ENCODE measurements at regions not wholly inside any gene's neighbourhood (a gene's known extent, or its start where the extent isn't known, plus 50 kb on each side); places are given as distances from the start of the nearest gene placed in this dataset.

DNA sequence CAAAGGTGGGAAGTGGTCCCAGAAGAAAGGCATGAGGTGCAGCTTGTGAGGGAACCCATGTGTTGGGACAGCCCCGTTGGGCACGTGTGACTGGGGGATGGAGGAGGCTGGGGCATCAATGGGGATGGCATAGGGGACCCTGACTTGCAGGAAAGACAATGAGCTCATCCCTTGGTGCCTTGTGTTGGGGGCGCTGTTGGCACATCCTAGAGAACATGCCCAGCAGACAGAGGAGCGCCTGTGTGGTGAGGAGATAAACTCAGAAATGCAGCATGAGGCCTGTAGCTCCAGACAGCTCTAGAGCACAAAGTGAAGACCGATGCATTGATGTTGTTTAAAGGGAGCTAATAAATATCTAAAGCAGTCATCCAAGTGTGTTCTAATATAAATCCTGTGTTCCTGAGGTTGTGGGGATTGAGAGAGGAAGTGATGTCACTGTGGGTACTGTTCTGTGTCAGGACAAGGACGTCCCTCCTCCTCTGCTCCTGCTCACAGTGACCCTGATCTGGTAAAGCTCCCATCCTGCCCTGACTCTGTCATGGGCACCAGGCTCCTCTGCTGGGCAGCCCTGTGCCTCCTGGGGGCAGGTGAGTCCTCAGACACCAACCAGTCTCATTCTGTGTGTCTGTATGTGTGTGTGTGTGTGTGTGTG lies 126.1 kb upstream of the PRSS58 start:
- Histone ChIP-seq H3K9me3 (no peaks in the 10 kb centered on the region), H3K27ac (no peak overlapping the region)

DNA sequence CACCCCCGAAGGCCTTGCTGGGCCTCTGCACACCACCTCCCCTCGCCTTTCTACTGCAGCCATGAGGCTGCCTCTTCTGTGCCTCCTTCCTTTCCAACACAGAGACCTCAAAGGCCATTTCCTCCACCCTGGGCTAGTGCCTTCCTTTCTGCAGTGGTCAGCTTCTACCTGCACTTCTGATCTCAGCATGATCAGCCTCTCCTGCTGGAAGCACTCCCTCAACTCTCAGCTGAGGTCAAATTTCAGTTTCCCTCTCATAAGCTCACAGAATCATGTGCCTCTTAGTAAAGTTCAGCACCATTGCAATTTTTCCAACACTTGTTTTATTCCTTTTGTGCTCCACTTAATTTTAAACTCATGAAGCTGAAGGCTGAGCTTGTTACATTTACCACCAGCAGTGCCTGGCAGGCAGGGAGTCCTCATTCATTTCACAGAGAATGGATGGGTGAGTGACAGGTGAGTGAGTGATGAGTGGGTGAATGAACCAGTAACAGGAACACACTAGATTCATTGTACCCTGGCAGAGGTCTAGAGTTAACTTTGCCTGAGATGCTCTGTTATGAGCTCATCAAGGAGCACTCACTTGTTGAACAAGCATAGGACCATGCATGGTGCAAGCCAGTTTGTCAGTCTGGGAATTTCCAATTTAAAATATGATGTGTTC lies 124.0 kb upstream of the PRSS58 start:
- H3K27me3 ChIP-seq, result no peaks in the 10 kb centered on the region
- intact Hi-C loops (cut with DNase I), result no loop called here
- no peak overlapping the region for H3K27ac ChIP-seq
- TF ChIP-seq, protein P1, sequence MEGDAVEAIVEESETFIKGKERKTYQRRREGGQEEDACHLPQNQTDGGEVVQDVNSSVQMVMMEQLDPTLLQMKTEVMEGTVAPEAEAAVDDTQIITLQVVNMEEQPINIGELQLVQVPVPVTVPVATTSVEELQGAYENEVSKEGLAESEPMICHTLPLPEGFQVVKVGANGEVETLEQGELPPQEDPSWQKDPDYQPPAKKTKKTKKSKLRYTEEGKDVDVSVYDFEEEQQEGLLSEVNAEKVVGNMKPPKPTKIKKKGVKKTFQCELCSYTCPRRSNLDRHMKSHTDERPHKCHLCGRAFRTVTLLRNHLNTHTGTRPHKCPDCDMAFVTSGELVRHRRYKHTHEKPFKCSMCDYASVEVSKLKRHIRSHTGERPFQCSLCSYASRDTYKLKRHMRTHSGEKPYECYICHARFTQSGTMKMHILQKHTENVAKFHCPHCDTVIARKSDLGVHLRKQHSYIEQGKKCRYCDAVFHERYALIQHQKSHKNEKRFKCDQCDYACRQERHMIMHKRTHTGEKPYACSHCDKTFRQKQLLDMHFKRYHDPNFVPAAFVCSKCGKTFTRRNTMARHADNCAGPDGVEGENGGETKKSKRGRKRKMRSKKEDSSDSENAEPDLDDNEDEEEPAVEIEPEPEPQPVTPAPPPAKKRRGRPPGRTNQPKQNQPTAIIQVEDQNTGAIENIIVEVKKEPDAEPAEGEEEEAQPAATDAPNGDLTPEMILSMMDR (IDR thresholded peaks at IDR 0.05), result no peak
- no peak overlapping the region for H3K4me3 ChIP-seq
- DNase-seq (ENCODE audit: low spot score in 2 of 2), result no peak
- H3K36me3 ChIP-seq, result no peaks in the 10 kb centered on the region
- H3K4me1 ChIP-seq, result no peaks in the 10 kb centered on the region
- H3K9me3 ChIP-seq, result no peaks in the 10 kb centered on the region

More for the DNA sequence above, 126.1 kb upstream of the PRSS58 start:
- DNase-seq (ENCODE audit: low spot score in 2 of 2), result no peak
- TF ChIP-seq, protein P1 (IDR thresholded peaks at IDR 0.05), result no peak
- no peaks in the 10 kb centered on the region for H3K27me3 ChIP-seq
- no peak overlapping the region for H3K4me3 ChIP-seq
- intact Hi-C loops (cut with DNase I), result no loop called here
- H3K36me3 ChIP-seq, result no peaks in the 10 kb centered on the region
- no peaks in the 10 kb centered on the region for H3K4me1 ChIP-seq

DNA sequence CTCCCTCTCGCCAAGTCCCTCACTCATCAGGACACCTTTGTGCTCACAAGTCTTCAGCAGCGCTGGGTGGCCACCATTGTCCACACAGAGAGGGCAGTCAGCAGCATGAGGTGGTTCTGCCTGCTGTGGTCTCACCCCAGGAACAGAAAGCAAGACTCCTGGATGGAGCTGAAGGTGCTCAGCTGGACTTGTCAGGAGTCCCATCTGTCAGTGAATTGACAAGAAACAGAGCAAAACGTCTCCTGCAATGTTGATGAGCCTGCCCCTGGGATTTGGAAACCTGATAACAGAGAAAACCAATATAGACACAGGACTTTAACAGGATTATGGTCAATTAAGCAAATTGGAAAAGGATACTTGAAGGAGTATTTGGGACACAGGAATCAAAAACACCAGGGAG lies 122.2 kb upstream of the PRSS58 start:
- TF ChIP-seq, protein P1 (IDR thresholded peaks at IDR 0.05), result no peak
- no peaks in the 10 kb centered on the region for H3K27me3 ChIP-seq
- H3K4me1 ChIP-seq, result no peaks in the 10 kb centered on the region
- no peak for DNase-seq (ENCODE audit: low spot score in 2 of 2)
- no peak overlapping the region for H3K27ac ChIP-seq
- H3K9me3 ChIP-seq, result no peaks in the 10 kb centered on the region
- no peak overlapping the region for H3K4me3 ChIP-seq
- H3K36me3 ChIP-seq, result no peaks in the 10 kb centered on the region
- intact Hi-C loops (cut with DNase I), result no loop called here

DNA sequence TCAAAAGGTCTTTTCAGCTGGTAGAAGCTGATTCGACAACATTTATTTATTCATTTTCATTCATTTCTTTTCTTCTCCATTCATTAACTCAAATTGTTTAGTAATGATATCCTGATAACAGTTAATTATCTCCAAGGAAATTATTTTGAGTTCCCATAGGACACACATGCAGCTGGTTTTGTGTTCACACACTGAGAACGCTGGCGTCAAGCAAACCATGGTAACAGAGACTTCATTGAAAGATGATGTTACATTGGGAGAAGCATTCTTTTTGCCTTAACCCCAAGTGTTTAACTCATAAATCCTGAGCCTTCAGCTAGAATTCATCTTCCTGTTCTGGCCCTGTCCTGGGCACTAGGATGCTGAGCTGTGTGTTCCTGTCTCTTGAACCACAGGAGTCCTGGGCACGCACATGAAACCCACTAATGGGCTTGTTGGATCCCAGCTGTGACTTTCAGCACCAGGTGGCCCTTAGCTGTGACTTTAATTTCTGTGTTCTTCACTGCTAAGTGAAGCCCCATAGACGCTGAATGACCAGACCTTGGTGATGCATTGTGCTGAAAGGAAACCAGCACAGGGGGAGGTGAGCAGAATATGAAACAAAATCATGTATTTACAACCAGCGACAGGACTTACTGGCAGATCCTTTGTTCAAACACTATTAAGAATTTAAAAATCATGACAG lies 121.5 kb upstream of the PRSS58 start:
- TF ChIP-seq, protein P1 (IDR thresholded peaks at IDR 0.05), result no peak
- H3K27ac ChIP-seq, result no peak overlapping the region
- intact Hi-C loops (cut with DNase I), result no loop called here

DNA sequence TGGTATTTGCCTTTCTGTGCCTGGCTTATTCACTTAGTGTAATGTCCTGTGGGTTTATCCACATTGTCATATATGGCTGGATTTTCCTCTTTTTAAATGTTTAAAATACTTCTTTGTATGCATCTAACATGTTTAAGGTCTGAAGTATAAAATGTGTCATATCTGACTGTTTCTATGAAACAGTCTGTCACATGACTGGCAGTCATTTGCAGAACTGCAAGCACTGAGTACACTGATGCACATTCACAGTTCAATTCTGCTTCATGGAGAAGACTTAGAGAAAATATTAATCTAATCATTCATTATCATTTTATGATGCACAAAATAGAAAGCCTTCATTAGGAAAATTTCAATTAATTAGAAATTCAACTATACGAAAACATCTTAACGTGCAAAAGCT lies 119.7 kb upstream of the PRSS58 start:
- Histone ChIP-seq H3K4me1 (no peaks in the 10 kb centered on the region), H3K4me3 (no peak overlapping the region), H3K9me3 (no peaks in the 10 kb centered on the region), H3K36me3 (no peaks in the 10 kb centered on the region), H3K27ac (no peak overlapping the region), H3K27me3 (no peaks in the 10 kb centered on the region)
- TF ChIP-seq, protein P1 (IDR thresholded peaks at IDR 0.05), result no peak
- intact Hi-C loops (cut with DNase I), result no loop called here
- DNase-seq (ENCODE audit: low spot score in 2 of 2), result no peak

More for the DNA sequence above, 121.5 kb upstream of the PRSS58 start:
- H3K27me3 ChIP-seq, result no peaks in the 10 kb centered on the region
- no peaks in the 10 kb centered on the region for H3K36me3 ChIP-seq
- no peak overlapping the region for H3K4me3 ChIP-seq
- H3K9me3 ChIP-seq, result no peaks in the 10 kb centered on the region
- H3K4me1 ChIP-seq, result no peaks in the 10 kb centered on the region
- DNase-seq (ENCODE audit: low spot score in 2 of 2), result no peak

Data from ascending aorta (tissue), 2 donors.